ENCODE measurements at regions not wholly inside any gene's neighbourhood (a gene's known extent, or its start where the extent isn't known, plus 50 kb on each side); places are given as distances from the start of the nearest gene placed in this dataset.

DNA sequence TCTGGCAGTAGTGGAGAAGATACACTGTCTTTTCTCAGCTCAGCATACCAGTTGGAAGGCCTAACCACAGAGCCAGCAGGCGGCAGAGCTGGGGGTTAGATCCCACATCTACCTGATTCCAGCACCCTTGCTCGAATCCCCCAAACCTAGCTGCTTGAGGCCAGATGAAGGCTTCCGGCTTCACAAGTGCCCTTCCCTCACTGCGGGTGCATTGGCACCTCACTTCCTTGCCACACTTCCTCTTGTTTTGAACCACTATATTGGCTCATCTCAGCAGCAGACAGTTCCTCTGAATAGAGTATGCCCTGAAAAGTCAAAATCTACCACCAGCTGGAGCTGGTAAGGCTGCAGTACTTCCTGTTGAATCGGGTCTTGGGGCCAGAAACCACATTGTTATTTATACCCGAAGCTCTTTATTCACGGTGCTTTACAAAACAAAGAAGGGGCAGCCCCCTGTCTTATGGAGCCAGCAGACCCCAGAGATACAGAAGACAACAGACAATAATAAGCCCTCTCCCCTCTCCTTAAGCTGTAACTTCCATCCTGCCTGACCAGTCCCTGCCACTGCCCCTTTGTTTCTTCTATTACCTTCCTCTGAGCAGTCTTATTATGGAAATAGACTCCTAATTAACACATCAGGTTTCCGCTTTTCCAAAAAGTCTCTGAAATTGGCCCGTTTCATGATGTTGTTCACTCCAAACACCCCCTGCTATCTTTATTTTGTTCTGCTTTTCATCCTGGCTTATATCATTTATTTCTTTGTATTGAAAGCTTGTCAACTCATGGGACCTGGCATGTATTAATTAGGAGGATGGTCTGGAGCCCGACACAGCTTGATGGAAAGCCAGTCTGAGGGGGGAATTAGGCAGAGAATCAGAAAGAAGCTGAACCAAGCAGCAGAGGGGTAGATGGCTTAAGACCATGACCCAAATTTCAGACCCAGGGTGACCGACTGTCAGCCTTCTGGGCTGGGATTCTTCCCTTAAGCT is 233.5 kb downstream of the EFCAB11 start:
- Histone ChIP-seq H3K27me3 (ENCODE audit: insufficient read depth, poor library complexity, severe bottlenecking) (no peaks in the 10 kb centered on the region), H3K4me1 (ENCODE audit: insufficient read depth, poor library complexity, severe bottlenecking) (peaks cover 2% of the 10 kb centered on the region), H3K27ac (ENCODE audit: poor library complexity, severe bottlenecking) (no peak overlapping the region), H3K9me3 (ENCODE audit: severe bottlenecking) (no peaks in the 10 kb centered on the region), H3K36me3 (ENCODE audit: low read depth) (no peaks in the 10 kb centered on the region), H3K4me3 (ENCODE audit: severe bottlenecking) (no peak overlapping the region)
- ATAC-seq (ENCODE audit: low read depth) (no peak), DNase-seq (ENCODE audit: low spot score) (no peak)
- no peak for TF ChIP-seq CTCF (IDR thresholded peaks at IDR 0.05; ENCODE audit: poor library complexity, severe bottlenecking)

- Histone ChIP-seq H3K27ac (ENCODE audit: poor library complexity, severe bottlenecking) (no peak overlapping the region), H3K4me3 (ENCODE audit: severe bottlenecking) (no peak overlapping the region), H3K4me1 (ENCODE audit: insufficient read depth, poor library complexity, severe bottlenecking) (peaks cover 2% of the 10 kb centered on the region), H3K9me3 (ENCODE audit: severe bottlenecking) (no peaks in the 10 kb centered on the region), H3K36me3 (ENCODE audit: low read depth) (no peaks in the 10 kb centered on the region), H3K27me3 (ENCODE audit: insufficient read depth, poor library complexity, severe bottlenecking) (no peaks in the 10 kb centered on the region)
- TF ChIP-seq CTCF (IDR thresholded peaks at IDR 0.05; ENCODE audit: poor library complexity, severe bottlenecking), result no peak
- ATAC-seq (ENCODE audit: low read depth), result no peak
- no peak for DNase-seq (ENCODE audit: low spot score)
Observed at GRCh38 chr14:89720076-89720687, 234.3 kb downstream of the EFCAB11 start.

DNA sequence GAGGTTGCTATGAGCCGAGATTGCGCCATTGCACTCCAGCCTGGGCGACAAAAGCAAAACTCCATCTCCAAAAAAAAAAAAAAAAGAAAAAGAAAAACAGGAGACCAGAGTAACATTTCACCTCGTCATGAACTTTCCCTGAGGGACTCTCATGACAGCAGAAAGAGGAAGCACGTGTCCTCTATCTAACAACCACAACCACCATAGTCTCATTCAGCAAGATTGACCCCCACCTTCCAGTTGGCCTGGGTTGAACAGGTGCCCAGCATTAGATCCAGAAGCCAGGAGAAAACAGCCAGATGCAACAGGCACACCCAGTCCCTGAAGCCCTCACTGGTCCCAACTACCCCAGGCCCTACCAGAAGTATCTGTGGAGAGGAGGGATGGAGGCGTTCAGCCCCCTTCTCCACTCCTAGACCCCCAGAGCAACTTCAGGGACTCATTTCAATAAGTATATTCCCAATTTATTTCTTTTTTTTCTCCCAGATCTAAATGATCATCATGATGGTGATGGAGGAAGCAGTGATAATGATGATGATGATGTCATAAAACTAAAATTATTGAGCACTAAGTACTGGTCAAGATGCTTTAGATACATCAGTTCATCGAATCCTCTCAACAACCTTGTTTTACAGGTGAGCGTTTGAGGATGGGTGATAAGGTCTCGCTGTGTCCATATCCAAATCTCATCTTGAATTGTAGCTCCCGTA is 235.0 kb downstream of the EFCAB11 start:
- H3K27ac ChIP-seq (ENCODE audit: poor library complexity, severe bottlenecking), result no peak overlapping the region
- no peaks in the 10 kb centered on the region for H3K9me3 ChIP-seq (ENCODE audit: severe bottlenecking)
- H3K4me3 ChIP-seq (ENCODE audit: severe bottlenecking), result no peak overlapping the region
- DNase-seq (ENCODE audit: low spot score), result no peak
- no peaks in the 10 kb centered on the region for H3K27me3 ChIP-seq (ENCODE audit: insufficient read depth, poor library complexity, severe bottlenecking)
- peaks cover 2% of the 10 kb centered on the region for H3K4me1 ChIP-seq (ENCODE audit: insufficient read depth, poor library complexity, severe bottlenecking)
- ATAC-seq (ENCODE audit: low read depth), result no peak
- no peaks in the 10 kb centered on the region for H3K36me3 ChIP-seq (ENCODE audit: low read depth)
- TF ChIP-seq CTCF (IDR thresholded peaks at IDR 0.05; ENCODE audit: poor library complexity, severe bottlenecking), result no peak

- H3K27me3 ChIP-seq (ENCODE audit: insufficient read depth, poor library complexity, severe bottlenecking), result no peaks in the 10 kb centered on the region
- H3K4me1 ChIP-seq (ENCODE audit: insufficient read depth, poor library complexity, severe bottlenecking), result no peaks in the 10 kb centered on the region
- no peak for TF ChIP-seq CTCF (IDR thresholded peaks at IDR 0.05; ENCODE audit: poor library complexity, severe bottlenecking)
- no peaks in the 10 kb centered on the region for H3K9me3 ChIP-seq (ENCODE audit: severe bottlenecking)
- H3K4me3 ChIP-seq (ENCODE audit: severe bottlenecking), result no peak overlapping the region
- no peak overlapping the region for H3K27ac ChIP-seq (ENCODE audit: poor library complexity, severe bottlenecking)
- no peaks in the 10 kb centered on the region for H3K36me3 ChIP-seq (ENCODE audit: low read depth)
- no peak for ATAC-seq (ENCODE audit: low read depth)
- no peak for DNase-seq (ENCODE audit: low spot score)
Observed at GRCh38 chr14:89708982-89709625, 245.4 kb downstream of the EFCAB11 start.

Measured in RWPE2 (cell line).